ENCODE measurements at regions not wholly inside any gene's neighbourhood (a gene's known extent, or its start where the extent isn't known, plus 50 kb on each side); places are given as distances from the start of the nearest gene placed in this dataset.
"Not testable (repeated sequence)": the region's sequence is repeated elsewhere in the genome, so short reads cannot be mapped to it uniquely, and the experiment has no call there.

GRCh38 chr2:52622266-52622665 is 1145.3 kb upstream of the CHAC2 start:
- Mint-ChIP-seq H3K4me3 (no peak overlapping the region), H3K9me3 (no peaks in the 10 kb centered on the region), H3K27ac (no peak overlapping the region), H3K4me1 (no peaks in the 10 kb centered on the region), H3K36me3 (ENCODE audit: low read depth) (no peaks in the 10 kb centered on the region), H3K27me3 (ENCODE audit: low read depth, poor library complexity) (no peaks in the 10 kb centered on the region)
- no peak for TF ChIP-seq CTCF (IDR thresholded peaks at IDR 0.05)
- DNase-seq = no peak

- no peaks in the 10 kb centered on the region for H3K4me1 Mint-ChIP-seq
Measured at GRCh38 chr2:52613064-52613463, 1154.5 kb upstream of the CHAC2 start.

GRCh38 chr2:52611759-52612158 is 1155.8 kb upstream of the CHAC2 start:
- no peaks in the 10 kb centered on the region for H3K4me1 Mint-ChIP-seq
- no peaks in the 10 kb centered on the region for H3K36me3 Mint-ChIP-seq (ENCODE audit: low read depth)

More at GRCh38 chr2:52613064-52613463, 1154.5 kb upstream of the CHAC2 start:
- no peaks in the 10 kb centered on the region for H3K27me3 Mint-ChIP-seq (ENCODE audit: low read depth, poor library complexity)
- no peak for DNase-seq
- H3K4me3 Mint-ChIP-seq = no peak overlapping the region
- no peak overlapping the region for H3K27ac Mint-ChIP-seq
- TF ChIP-seq CTCF (IDR thresholded peaks at IDR 0.05) = no peak
- peaks cover 12% of the 10 kb centered on the region for H3K9me3 Mint-ChIP-seq
- H3K36me3 Mint-ChIP-seq (ENCODE audit: low read depth) = no peaks in the 10 kb centered on the region

GRCh38 chr2:52608030-52608429 is 1159.6 kb upstream of the CHAC2 start:
- peaks cover 5% of the 10 kb centered on the region for H3K9me3 Mint-ChIP-seq
- DNase-seq = no peak
- no peaks in the 10 kb centered on the region for H3K27me3 Mint-ChIP-seq (ENCODE audit: low read depth, poor library complexity)
- no peaks in the 10 kb centered on the region for H3K36me3 Mint-ChIP-seq (ENCODE audit: low read depth)
- H3K4me3 Mint-ChIP-seq = no peak overlapping the region
- no peaks in the 10 kb centered on the region for H3K4me1 Mint-ChIP-seq
- no peak for TF ChIP-seq CTCF (IDR thresholded peaks at IDR 0.05)
- H3K27ac Mint-ChIP-seq = no peak overlapping the region

More at GRCh38 chr2:52611759-52612158, 1155.8 kb upstream of the CHAC2 start:
- H3K27ac Mint-ChIP-seq = no peak overlapping the region
- no peak overlapping the region for H3K4me3 Mint-ChIP-seq
- DNase-seq = no peak
- TF ChIP-seq CTCF (IDR thresholded peaks at IDR 0.05) = no peak
- H3K9me3 Mint-ChIP-seq = peaks cover 12% of the 10 kb centered on the region
- no peaks in the 10 kb centered on the region for H3K27me3 Mint-ChIP-seq (ENCODE audit: low read depth, poor library complexity)

- H3K36me3 Mint-ChIP-seq (ENCODE audit: low read depth) = no peaks in the 10 kb centered on the region
- no peaks in the 10 kb centered on the region for H3K27me3 Mint-ChIP-seq (ENCODE audit: low read depth, poor library complexity)
- no peak overlapping the region for H3K4me3 Mint-ChIP-seq
- no peaks in the 10 kb centered on the region for H3K4me1 Mint-ChIP-seq
- DNase-seq = no peak
- H3K9me3 Mint-ChIP-seq = peaks cover under 1% of the 10 kb centered on the region
- H3K27ac Mint-ChIP-seq = no peak overlapping the region
- TF ChIP-seq CTCF (IDR thresholded peaks at IDR 0.05) = no peak
Measured at GRCh38 chr2:52597346-52597745, 1170.3 kb upstream of the CHAC2 start.

GRCh38 chr2:52594026-52594425 is 1173.6 kb upstream of the CHAC2 start:
- no peak for TF ChIP-seq CTCF (IDR thresholded peaks at IDR 0.05)
- Mint-ChIP-seq H3K9me3 (peaks cover 32% of the 10 kb centered on the region), H3K27me3 (ENCODE audit: low read depth, poor library complexity) (no peaks in the 10 kb centered on the region), H3K4me3 (no peak overlapping the region), H3K27ac (no peak overlapping the region), H3K36me3 (ENCODE audit: low read depth) (no peaks in the 10 kb centered on the region), H3K4me1 (no peaks in the 10 kb centered on the region)
- no peak for DNase-seq

- H3K4me1 Mint-ChIP-seq; H3K27me3 Mint-ChIP-seq (ENCODE audit: low read depth, poor library complexity); H3K27ac Mint-ChIP-seq; DNase-seq; H3K36me3 Mint-ChIP-seq (ENCODE audit: low read depth); H3K9me3 Mint-ChIP-seq; H3K4me3 Mint-ChIP-seq: not testable (repeated sequence)
Measured at GRCh38 chr2:52584071-52584470, 1183.5 kb upstream of the CHAC2 start.
